GM23338 (cell line): ENCODE measurements at regions not wholly inside any gene's neighbourhood (a gene's known extent, or its start where the extent isn't known, plus 50 kb on each side); places are given as distances from the start of the nearest gene placed in this dataset.

ENCODE experiments used
- ATAC-seq: fragments of 200-7000 bp; cut with Tn5 transposase; 3 replicates; pipeline ENCODE4 v1.9.1; 2020
- DNase-seq: peaks from one replicate; pipeline ENCODE4 v3.0.0-alpha.2; 2015; ENCODE audit warnings: low spot score
- H2AFZ ChIP-seq: fragments of 200-600 bp; sonication (generic); 2 replicates; pipeline ENCODE4 v1.8.0; 2016; ENCODE audit warnings: antibody characterized with exemption, mild to moderate bottlenecking, moderate library complexity
- H3F3A ChIP-seq: fragments of 200-600 bp; sonication (generic); replicated peaks from 2 replicates; pipeline ENCODE4 v1.8.0; 2017; ENCODE audit warnings: antibody characterized with exemption, mixed run types, low read depth
- H3K27ac ChIP-seq: fragments of 200-600 bp; sonication (generic); 2 replicates; pipeline ENCODE4 v1.6.1; 2016; ENCODE audit warnings: low read depth
- H3K27me3 ChIP-seq: fragments of 200-600 bp; sonication (generic); 2 replicates; pipeline ENCODE4 v1.8.0; 2016; ENCODE audit warnings: mild to moderate bottlenecking, mixed run types, moderate library complexity; ENCODE audit not compliant: insufficient read depth
- H3K36me3 ChIP-seq: fragments of 200-600 bp; sonication (generic); 2 replicates; pipeline ENCODE4 v1.8.0; 2016; ENCODE audit warnings: mild to moderate bottlenecking; ENCODE audit not compliant: insufficient read depth
- H3K4me1 ChIP-seq: fragments of 200-600 bp; sonication (generic); 2 replicates; pipeline ENCODE4 v1.8.0; 2016; ENCODE audit warnings: mild to moderate bottlenecking, moderate library complexity; ENCODE audit not compliant: insufficient read depth
- H3K4me2 ChIP-seq: fragments of 200-600 bp; sonication (generic); 2 replicates; pipeline ENCODE4 v1.7.1; 2017; ENCODE audit warnings: mixed run types
- H3K4me3 ChIP-seq: fragments of 200-600 bp; sonication (generic); 2 replicates; pipeline ENCODE4 v1.6.1; 2016; ENCODE audit warnings: mixed run types
- H3K79me2 ChIP-seq: fragments of 200-600 bp; sonication (generic); replicated peaks from 2 replicates; pipeline ENCODE4 v1.8.0; 2017; ENCODE audit warnings: mild to moderate bottlenecking; ENCODE audit not compliant: insufficient read depth
- H3K9me2 ChIP-seq: fragments of 200-600 bp; sonication (generic); 2 replicates; pipeline ENCODE4 v1.8.0; 2017; ENCODE audit not compliant: insufficient read depth
- H4K20me1 ChIP-seq: fragments of 200-600 bp; sonication (generic); replicated peaks from 2 replicates; pipeline ENCODE4 v1.8.0; 2017; ENCODE audit warnings: mild to moderate bottlenecking; ENCODE audit not compliant: insufficient read depth
- H3K27ac Mint-ChIP-seq: 2 replicates; pipeline ENCODE4 v1.8.0; 2020; ENCODE audit warnings: inconsistent platforms, mild to moderate bottlenecking, moderate library complexity, mixed read lengths
- H3K27me3 Mint-ChIP-seq: 3 replicates; pipeline ENCODE4 v1.8.0; 2022; ENCODE audit warnings: low read depth, mild to moderate bottlenecking, moderate library complexity, mixed read lengths, inconsistent platforms; ENCODE audit not compliant: insufficient read depth, poor library complexity
- H3K36me3 Mint-ChIP-seq: 3 replicates; pipeline ENCODE4 v1.8.0; 2021; ENCODE audit warnings: low read depth, mild to moderate bottlenecking, inconsistent platforms, moderate library complexity, mixed read lengths
- H3K4me1 Mint-ChIP-seq: 3 replicates; pipeline ENCODE4 v1.8.0; 2020; ENCODE audit warnings: mild to moderate bottlenecking, inconsistent platforms, mixed read lengths
- H3K4me3 Mint-ChIP-seq: 3 replicates; pipeline ENCODE4 v1.8.0; 2021; ENCODE audit warnings: moderate library complexity, mild to moderate bottlenecking, inconsistent platforms, mixed read lengths
- H3K9me3 Mint-ChIP-seq: 3 replicates; pipeline ENCODE4 v1.8.0; 2020; ENCODE audit warnings: moderate library complexity, mild to moderate bottlenecking, inconsistent platforms, mixed read lengths
- TF ChIP-seq, protein P1 (sequence below): IDR thresholded peaks from 2 replicates; pipeline ENCODE4 v1.6.1; 2016; ENCODE audit warnings: antibody characterized with exemption
- TF ChIP-seq, protein P2 (sequence below), 2 experiments: fragments of 200-600 bp in 1 of 2; sonication (generic) in 1 of 2; conservative IDR thresholded peaks; 2 replicates each; pipeline versions ENCODE4 v1.5.1 to v1.6.1; 2016 to 2017; ENCODE audit warnings: antibody characterized with exemption in 2 of 2, low read depth in 2 of 2, mild to moderate bottlenecking in 2 of 2, moderate library complexity in 1 of 2
- TF ChIP-seq, protein P3 (sequence below): IDR thresholded peaks from one replicate; pipeline ENCODE4 v1.6.1; 2018; ENCODE audit warnings: antibody characterized with exemption; ENCODE audit not compliant: unreplicated experiment

DNA sequence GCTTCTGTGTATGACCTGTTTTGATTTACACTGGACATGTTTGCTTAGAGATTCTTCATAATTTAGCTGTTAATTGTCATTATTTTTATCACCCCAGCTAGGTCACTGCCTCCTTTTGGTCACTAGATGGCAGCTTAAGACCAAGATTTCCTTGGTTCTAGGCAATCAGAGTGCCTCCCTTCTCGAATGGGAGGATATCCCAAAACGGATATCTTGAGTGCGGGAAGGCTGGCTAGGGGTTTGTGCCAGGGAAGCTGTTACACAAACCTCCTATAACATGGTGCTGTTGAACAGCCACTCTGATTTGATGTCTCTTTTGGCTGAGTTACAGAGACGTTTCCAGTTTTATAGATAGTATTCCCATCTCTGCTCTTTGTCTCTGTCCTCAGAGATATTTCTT is 283.5 kb downstream of the S1PR1 start:
- H3K36me3 Mint-ChIP-seq = no peaks in the 10 kb centered on the region
- Histone ChIP-seq H4K20me1 (no peaks in the 10 kb centered on the region), H3K27ac (no peak overlapping the region), H3K9me2 (0 out of 2 replicates have a peak, but pooled peaks cover 5% of the 10 kb centered on the region), H3F3A (no peaks in the 10 kb centered on the region), H2AFZ (peak overlapping the region; percentile 87; the same call in 1 of the 2 replicates), H3K27me3 (no peaks in the 10 kb centered on the region), H3K4me2 (no peak overlapping the region), H3K79me2 (no peaks in the 10 kb centered on the region), H3K4me3 (no peak overlapping the region), H3K36me3 (no peaks in the 10 kb centered on the region), H3K4me1 (no peaks in the 10 kb centered on the region)
- no peak overlapping the region for H3K27ac Mint-ChIP-seq
- TF ChIP-seq, protein P1, sequence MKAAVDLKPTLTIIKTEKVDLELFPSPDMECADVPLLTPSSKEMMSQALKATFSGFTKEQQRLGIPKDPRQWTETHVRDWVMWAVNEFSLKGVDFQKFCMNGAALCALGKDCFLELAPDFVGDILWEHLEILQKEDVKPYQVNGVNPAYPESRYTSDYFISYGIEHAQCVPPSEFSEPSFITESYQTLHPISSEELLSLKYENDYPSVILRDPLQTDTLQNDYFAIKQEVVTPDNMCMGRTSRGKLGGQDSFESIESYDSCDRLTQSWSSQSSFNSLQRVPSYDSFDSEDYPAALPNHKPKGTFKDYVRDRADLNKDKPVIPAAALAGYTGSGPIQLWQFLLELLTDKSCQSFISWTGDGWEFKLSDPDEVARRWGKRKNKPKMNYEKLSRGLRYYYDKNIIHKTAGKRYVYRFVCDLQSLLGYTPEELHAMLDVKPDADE = no peak
- TF ChIP-seq, protein P2, sequence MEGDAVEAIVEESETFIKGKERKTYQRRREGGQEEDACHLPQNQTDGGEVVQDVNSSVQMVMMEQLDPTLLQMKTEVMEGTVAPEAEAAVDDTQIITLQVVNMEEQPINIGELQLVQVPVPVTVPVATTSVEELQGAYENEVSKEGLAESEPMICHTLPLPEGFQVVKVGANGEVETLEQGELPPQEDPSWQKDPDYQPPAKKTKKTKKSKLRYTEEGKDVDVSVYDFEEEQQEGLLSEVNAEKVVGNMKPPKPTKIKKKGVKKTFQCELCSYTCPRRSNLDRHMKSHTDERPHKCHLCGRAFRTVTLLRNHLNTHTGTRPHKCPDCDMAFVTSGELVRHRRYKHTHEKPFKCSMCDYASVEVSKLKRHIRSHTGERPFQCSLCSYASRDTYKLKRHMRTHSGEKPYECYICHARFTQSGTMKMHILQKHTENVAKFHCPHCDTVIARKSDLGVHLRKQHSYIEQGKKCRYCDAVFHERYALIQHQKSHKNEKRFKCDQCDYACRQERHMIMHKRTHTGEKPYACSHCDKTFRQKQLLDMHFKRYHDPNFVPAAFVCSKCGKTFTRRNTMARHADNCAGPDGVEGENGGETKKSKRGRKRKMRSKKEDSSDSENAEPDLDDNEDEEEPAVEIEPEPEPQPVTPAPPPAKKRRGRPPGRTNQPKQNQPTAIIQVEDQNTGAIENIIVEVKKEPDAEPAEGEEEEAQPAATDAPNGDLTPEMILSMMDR (conservative IDR thresholded peaks at IDR 0.05; ENCODE audit: low read depth in 2 of 2) = peak; percentile 91 to 95
- DNase-seq (peak; percentile 80), ATAC-seq (peak; percentile 94)
- H3K9me3 Mint-ChIP-seq = peaks cover 5% of the 10 kb centered on the region; the same call in 1 of the 3 replicates
- no peak overlapping the region for H3K4me3 Mint-ChIP-seq
- no peaks in the 10 kb centered on the region for H3K27me3 Mint-ChIP-seq
- H3K4me1 Mint-ChIP-seq = no peaks in the 10 kb centered on the region

DNA sequence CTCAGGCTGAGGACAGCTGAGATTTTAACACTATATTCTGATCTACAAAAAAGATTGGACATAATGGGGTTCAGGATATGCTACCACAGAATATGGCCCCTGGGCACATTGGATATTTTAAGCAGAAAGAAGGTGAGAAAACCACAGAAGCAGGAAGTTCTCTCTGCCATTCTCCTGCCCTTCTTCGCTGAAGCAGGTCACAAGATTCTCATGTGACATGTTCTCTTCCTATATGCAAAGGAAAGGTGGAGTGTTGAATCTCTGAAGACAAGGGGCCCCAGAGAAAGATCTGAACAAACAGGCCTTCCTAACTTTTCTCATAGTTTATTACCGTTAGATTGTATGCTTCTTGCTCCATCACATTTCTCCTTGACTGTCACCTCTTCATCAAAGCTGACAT is 285.7 kb downstream of the S1PR1 start:
- Histone ChIP-seq H3K27me3 (no peaks in the 10 kb centered on the region), H4K20me1 (no peaks in the 10 kb centered on the region), H3K4me3 (no peak overlapping the region), H3K36me3 (no peaks in the 10 kb centered on the region), H3K4me1 (no peaks in the 10 kb centered on the region), H3K79me2 (no peaks in the 10 kb centered on the region), H3F3A (no peaks in the 10 kb centered on the region), H3K9me2 (0 out of 2 replicates have a peak, but pooled peaks cover 5% of the 10 kb centered on the region), H2AFZ (no peak overlapping the region), H3K27ac (no peak overlapping the region), H3K4me2 (no peak overlapping the region)
- Mint-ChIP-seq H3K9me3 (no peaks in the 10 kb centered on the region), H3K27me3 (no peaks in the 10 kb centered on the region), H3K4me3 (no peak overlapping the region), H3K4me1 (no peaks in the 10 kb centered on the region; the same call in 2 of the 3 replicates), H3K36me3 (no peaks in the 10 kb centered on the region), H3K27ac (no peak overlapping the region)
- DNase-seq (no peak), ATAC-seq (no peak)
- TF ChIP-seq, protein P3, sequence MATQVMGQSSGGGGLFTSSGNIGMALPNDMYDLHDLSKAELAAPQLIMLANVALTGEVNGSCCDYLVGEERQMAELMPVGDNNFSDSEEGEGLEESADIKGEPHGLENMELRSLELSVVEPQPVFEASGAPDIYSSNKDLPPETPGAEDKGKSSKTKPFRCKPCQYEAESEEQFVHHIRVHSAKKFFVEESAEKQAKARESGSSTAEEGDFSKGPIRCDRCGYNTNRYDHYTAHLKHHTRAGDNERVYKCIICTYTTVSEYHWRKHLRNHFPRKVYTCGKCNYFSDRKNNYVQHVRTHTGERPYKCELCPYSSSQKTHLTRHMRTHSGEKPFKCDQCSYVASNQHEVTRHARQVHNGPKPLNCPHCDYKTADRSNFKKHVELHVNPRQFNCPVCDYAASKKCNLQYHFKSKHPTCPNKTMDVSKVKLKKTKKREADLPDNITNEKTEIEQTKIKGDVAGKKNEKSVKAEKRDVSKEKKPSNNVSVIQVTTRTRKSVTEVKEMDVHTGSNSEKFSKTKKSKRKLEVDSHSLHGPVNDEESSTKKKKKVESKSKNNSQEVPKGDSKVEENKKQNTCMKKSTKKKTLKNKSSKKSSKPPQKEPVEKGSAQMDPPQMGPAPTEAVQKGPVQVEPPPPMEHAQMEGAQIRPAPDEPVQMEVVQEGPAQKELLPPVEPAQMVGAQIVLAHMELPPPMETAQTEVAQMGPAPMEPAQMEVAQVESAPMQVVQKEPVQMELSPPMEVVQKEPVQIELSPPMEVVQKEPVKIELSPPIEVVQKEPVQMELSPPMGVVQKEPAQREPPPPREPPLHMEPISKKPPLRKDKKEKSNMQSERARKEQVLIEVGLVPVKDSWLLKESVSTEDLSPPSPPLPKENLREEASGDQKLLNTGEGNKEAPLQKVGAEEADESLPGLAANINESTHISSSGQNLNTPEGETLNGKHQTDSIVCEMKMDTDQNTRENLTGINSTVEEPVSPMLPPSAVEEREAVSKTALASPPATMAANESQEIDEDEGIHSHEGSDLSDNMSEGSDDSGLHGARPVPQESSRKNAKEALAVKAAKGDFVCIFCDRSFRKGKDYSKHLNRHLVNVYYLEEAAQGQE = no peak
- TF ChIP-seq, protein P2 (conservative IDR thresholded peaks at IDR 0.05; ENCODE audit: low read depth in 2 of 2) = no peak
